HG03025 (cell line): ENCODE measurements at regions not wholly inside any gene's neighbourhood (a gene's known extent, or its start where the extent isn't known, plus 50 kb on each side); places are given as distances from the start of the nearest gene placed in this dataset.

Source experiments
- ATAC-seq: cut with Tn5 transposase; IDR thresholded peaks from one replicate; pipeline ENCODE4 v1.9.1; 2021; ENCODE audit warnings: mild to moderate bottlenecking, moderate library complexity; ENCODE audit not compliant: unreplicated experiment, low FRiP score

- ATAC-seq = no peak
Observed at GRCh38 chr1:55584526-55585401, 369.6 kb upstream of the USP24 start.

GRCh38 chr1:55582084-55582483, 366.9 kb upstream of the USP24 start:
- ATAC-seq = no peak

- ATAC-seq = no peak
Observed at GRCh38 chr1:55580845-55581332, 365.7 kb upstream of the USP24 start.

- ATAC-seq = no peak
Observed at GRCh38 chr1:55579332-55580001, 364.3 kb upstream of the USP24 start.

- ATAC-seq = no peak
Observed at GRCh38 chr1:55578646-55579045, 363.5 kb upstream of the USP24 start.

GRCh38 chr1:55575571-55576279, 360.6 kb upstream of the USP24 start:
- ATAC-seq = no peak

DNA sequence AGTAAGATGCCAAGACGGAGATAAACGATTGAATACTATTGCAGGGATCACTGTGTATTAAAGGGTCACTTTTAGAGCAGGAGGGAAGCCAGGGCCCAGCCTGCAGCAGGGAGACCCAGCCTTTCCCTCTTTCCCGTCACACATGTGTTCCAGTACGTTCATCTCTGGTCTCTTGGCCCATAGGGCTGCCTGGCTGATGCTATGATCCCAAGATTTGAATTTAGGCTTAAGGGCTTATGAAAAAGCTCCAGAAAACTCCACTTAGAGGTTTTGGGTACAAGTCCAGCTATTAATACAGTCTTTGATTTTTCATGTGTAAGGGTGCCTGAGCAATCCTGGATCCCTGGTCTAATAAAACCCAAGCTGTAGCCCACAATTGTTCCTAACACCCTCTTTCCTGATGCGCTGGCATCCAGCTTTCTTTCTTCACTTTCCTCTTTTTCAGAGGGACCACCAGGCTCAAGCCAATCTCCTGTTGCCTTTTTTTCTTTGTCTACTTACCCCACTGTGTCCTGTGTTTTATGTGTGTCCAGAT, 359.6 kb upstream of the USP24 start:
- ATAC-seq = no peak

DNA sequence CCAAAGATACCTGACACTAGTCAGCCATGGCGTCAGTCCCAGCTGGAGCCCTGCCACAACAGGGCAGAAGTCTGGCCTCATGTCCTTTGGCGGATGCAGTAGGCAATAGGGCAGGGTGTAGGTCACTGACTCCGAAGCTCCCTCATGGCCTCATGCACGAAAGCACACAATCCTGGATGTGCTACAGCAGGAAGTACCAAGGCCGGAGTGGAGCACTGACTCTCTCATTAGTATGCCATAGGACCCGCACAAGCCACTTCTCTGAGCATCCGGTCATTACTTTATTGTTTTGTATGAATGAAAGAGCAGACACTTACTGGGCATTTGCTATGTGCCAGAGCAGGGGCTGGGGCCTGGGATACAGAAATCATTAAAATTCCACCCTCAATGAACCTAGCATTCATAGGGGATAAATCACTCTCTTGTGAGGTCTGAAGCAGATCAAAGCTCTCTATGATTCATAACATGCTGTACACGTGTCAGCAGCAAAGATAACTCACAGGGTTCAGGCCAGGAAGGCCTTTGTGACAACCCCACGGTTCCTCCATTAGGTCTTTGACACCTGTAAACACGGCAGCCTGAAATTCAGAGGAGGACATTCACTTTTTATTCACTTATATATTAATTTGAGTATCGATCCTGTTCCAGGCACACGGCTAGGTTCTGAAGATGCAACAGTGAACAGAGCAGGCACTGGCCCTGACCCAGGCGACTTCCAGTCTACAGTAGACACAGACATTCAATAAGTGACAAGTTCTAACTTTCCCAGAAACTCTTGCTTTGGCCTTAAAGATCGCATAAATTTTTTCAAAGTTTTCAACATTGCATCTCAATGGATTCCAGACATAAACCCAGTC, 357.9 kb upstream of the USP24 start:
- ATAC-seq = no peak

- ATAC-seq = no peak
Observed at GRCh38 chr1:55571767-55572166, 356.6 kb upstream of the USP24 start.

DNA sequence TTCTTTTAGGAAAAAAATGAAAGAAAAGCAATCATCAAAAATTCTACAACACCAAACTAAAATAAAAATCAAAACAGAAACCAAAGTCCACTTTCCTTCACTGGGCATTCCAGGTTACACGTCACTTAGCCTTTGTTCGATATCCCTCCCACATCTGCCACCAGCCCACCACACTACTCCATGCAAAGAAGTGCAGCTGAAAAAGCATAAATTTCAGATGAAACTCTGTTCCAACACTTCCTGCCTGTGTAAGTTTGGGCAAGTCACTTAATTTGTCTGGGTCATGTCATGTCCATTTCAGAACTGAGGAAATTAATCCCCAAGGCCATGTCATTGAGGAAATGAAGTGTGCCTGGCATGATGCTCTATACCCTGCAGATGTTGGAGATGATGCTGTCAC, 354.3 kb upstream of the USP24 start:
- no peak for ATAC-seq

GRCh38 chr1:55568732-55569131, 353.6 kb upstream of the USP24 start:
- ATAC-seq = no peak

DNA sequence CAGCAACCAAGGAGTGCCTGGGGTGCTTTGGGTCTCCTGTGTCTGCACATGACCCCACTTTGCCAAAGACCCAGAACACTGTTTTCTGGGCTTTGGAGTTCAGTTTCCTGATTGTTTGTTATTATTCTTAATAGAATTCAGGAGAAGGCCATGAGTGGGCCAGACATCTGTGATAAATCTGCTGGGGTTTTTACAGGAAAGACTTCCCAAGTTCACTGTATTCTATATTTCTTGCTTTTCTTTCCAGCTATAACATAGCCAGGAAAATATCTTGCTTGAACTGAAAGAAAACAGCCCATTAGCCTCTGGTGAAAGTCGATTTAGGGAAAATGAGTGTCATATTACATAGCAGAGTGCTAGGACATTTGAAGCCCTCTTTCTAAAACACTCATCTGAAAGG, 345.1 kb upstream of the USP24 start:
- ATAC-seq = no peak

GRCh38 chr1:55559842-55560241, 344.7 kb upstream of the USP24 start:
- no peak for ATAC-seq

DNA sequence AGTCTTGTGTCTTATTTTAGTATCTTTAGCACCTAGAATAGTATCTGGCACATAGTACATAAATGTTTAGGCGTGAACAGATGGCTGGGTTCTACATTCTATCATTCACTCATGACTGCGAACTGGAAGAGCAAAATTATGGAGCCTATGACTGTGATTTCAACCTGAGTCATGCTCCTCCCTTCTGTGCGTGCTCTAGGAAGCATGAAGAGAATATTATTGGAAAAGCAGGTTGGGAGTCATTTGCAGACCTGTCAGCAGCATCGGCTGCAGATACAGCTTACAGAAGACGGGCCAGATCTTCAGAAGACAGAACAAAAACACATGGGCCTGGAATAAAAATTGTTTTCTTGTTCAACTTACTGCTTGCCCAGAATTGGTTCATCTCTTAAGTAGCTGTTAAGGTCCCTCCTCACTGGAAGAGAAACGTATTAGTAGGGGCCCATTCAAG, 344.0 kb upstream of the USP24 start:
- no peak for ATAC-seq

- ATAC-seq = no peak
Observed at GRCh38 chr1:55558515-55558914, 343.4 kb upstream of the USP24 start.

DNA sequence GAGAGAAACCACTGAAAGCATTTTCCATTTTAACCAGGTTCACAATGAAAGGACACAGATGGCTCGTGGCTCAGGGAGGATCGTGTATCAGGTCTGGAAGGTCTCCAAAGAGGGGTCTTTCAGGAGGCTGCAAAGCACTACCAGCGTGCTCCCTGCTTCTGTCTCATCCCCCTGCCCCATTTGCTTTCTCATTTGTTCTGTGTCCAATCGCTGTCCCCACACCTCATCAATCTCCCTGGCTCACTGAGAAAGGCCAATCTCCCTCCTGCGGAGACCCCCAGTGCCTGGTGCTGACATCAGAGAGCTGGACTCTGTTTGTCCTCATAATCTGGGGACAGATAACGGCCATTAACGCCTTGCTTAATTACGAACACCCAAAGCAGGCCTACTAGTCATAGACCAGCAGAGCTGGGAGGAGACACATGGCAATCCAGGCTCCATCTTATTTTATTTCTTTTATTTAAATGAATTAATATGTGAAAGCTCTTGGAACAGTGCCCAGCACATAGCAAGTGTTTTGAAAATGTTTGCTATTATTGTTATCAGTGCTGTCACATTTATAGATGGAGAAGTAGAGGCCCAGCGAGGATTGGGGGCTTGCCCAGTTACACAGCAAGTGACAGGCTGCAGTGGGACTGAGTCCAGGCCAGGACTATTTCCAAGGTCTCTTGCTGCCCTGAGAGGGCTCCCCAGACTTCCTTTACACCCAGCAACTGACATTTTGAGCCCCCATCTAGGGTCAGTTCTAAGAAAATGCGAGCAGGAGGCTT, 341.0 kb upstream of the USP24 start:
- no peak for ATAC-seq

DNA sequence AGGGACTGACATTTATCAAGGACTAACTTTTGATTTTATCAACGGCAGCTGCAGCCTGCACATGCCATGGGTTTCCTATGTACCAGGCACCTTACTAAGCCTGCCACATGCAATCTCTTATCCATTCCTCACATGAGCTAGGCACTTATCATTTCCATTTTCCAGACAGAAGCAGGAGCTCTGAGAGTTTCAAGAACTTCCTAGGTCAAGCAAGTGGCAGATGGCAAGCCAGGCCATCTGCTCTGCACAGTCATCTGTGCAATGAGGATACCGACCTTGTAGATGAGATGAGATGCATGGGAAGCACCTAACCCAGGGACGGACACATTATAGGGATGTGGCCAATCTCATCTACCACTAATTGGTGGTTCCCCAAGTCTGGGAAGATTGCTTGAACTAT, 339.4 kb upstream of the USP24 start:
- no peak for ATAC-seq

DNA sequence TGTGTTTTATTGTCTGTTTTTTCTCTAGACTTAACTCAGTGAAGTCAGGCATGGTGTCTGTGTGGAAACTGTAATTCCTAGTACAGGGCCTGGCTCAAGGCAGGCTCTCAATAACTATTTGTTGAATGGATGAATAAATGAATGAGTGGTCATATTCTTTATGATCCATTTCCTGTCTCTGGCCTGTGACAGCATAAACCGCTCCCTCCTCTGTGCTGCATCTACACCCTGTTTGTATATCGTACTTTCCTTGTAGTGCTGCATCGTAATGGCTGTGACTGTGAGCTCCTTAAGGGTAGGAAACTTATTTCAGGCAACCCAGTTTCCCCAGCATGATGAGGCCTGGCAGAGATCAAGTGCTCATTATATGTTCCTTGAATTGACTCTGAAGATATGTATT, 337.5 kb upstream of the USP24 start:
- ATAC-seq = no peak

- no peak for ATAC-seq
Observed at GRCh38 chr1:55547405-55547804, 332.2 kb upstream of the USP24 start.
